HepG2 (cell line): ENCODE measurements at regions not wholly inside any gene's neighbourhood (a gene's known extent, or its start where the extent isn't known, plus 50 kb on each side); places are given as distances from the start of the nearest gene placed in this dataset.

Experiments
- ELF1 ChIP-seq: sonication (generic); formaldehyde crosslinking; IDR thresholded peaks from 2 replicates; pipeline ENCODE4 v1.4.0; 2020; ENCODE audit warnings: missing genetic modification reagents
- HNRNPK ChIP-seq: fragments of 200-400 bp; formaldehyde crosslinking; IDR thresholded peaks from 2 replicates; pipeline ENCODE4 v1.6.1; 2018; ENCODE audit warnings: low read length, low read depth, moderate library complexity, mild to moderate bottlenecking; ENCODE audit not compliant: poor library complexity, severe bottlenecking
- NFIB ChIP-seq: sonication (generic); formaldehyde crosslinking; IDR thresholded peaks from 2 replicates; pipeline ENCODE4 v1.9.0; 2021; ENCODE audit warnings: missing genetic modification reagents, mild to moderate bottlenecking, borderline replicate concordance
- SAP130 ChIP-seq: IDR thresholded peaks from 2 replicates; pipeline ENCODE4 v1.6.1; 2016; ENCODE audit warnings: low read depth
- SNAPC4 ChIP-seq: sonication (generic); formaldehyde crosslinking; IDR thresholded peaks from 2 replicates; pipeline ENCODE4 v1.4.0; 2020; ENCODE audit warnings: mild to moderate bottlenecking, missing genetic modification reagents
- THAP11 ChIP-seq: IDR thresholded peaks from 2 replicates; pipeline ENCODE4 v1.6.1; 2016; ENCODE audit warnings: missing biosample characterization, missing genetic modification reagents
- ZKSCAN1 ChIP-seq: fragments of 150-350 bp; IDR thresholded peaks from 2 replicates; pipeline ENCODE4 v1.6.1; 2014; ENCODE audit warnings: low read length
- ZNF589 ChIP-seq: sonication (generic); formaldehyde crosslinking; conservative IDR thresholded peaks from 2 replicates; pipeline ENCODE4 v1.8.0; 2022; ENCODE audit warnings: mild to moderate bottlenecking, moderate library complexity, missing genetic modification reagents
- TF ChIP-seq, protein P1 (sequence below): sonication (generic); formaldehyde crosslinking; IDR thresholded peaks from 2 replicates; pipeline ENCODE4 v1.9.0; 2021; ENCODE audit warnings: missing genetic modification reagents, borderline replicate concordance
- TF ChIP-seq, protein P2 (sequence below): sonication (generic); formaldehyde crosslinking; IDR thresholded peaks from 2 replicates; pipeline ENCODE4 v1.4.0; 2020; ENCODE audit warnings: missing genetic modification reagents, mild to moderate bottlenecking, borderline replicate concordance

DNA sequence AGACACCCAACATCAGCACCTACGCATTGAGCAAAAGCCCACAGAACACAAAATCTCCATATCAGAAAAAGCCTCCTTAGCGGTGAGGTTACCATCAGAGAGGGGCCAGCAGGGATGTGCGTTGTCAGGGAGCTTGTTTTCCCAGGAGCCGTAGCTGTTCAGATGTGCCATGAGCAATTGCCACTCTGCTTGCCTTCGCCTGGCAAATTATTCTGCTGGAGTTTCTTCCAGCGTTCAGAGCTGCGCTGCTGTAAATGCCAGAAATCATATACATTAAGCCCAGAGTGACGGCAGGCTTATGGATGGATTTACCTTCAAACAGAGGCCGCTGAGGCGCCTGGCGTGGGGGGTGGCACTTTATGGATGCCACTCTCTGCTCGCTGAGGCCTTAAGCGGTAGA is 632.3 kb downstream of the BCOR start (continued):
- TF ChIP-seq, protein P1, sequence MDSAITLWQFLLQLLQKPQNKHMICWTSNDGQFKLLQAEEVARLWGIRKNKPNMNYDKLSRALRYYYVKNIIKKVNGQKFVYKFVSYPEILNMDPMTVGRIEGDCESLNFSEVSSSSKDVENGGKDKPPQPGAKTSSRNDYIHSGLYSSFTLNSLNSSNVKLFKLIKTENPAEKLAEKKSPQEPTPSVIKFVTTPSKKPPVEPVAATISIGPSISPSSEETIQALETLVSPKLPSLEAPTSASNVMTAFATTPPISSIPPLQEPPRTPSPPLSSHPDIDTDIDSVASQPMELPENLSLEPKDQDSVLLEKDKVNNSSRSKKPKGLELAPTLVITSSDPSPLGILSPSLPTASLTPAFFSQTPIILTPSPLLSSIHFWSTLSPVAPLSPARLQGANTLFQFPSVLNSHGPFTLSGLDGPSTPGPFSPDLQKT (CRISPR knock-in tag): no peak
- TF ChIP-seq ELF1 (CRISPR knock-in tag): no peak
- no peak for TF ChIP-seq ZKSCAN1
- TF ChIP-seq, protein P2, sequence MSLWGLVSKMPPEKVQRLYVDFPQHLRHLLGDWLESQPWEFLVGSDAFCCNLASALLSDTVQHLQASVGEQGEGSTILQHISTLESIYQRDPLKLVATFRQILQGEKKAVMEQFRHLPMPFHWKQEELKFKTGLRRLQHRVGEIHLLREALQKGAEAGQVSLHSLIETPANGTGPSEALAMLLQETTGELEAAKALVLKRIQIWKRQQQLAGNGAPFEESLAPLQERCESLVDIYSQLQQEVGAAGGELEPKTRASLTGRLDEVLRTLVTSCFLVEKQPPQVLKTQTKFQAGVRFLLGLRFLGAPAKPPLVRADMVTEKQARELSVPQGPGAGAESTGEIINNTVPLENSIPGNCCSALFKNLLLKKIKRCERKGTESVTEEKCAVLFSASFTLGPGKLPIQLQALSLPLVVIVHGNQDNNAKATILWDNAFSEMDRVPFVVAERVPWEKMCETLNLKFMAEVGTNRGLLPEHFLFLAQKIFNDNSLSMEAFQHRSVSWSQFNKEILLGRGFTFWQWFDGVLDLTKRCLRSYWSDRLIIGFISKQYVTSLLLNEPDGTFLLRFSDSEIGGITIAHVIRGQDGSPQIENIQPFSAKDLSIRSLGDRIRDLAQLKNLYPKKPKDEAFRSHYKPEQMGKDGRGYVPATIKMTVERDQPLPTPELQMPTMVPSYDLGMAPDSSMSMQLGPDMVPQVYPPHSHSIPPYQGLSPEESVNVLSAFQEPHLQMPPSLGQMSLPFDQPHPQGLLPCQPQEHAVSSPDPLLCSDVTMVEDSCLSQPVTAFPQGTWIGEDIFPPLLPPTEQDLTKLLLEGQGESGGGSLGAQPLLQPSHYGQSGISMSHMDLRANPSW: no peak
- no peak for TF ChIP-seq NFIB (CRISPR knock-in tag)
- no peak for TF ChIP-seq THAP11 (CRISPR knock-in tag)
- TF ChIP-seq SAP130: no peak
- TF ChIP-seq ZNF589 (CRISPR knock-in tag): no peak
- no peak for TF ChIP-seq SNAPC4 (CRISPR knock-in tag)
- no peak for TF ChIP-seq HNRNPK
